ENCODE measurements at regions not wholly inside any gene's neighbourhood (a gene's known extent, or its start where the extent isn't known, plus 50 kb on each side); places are given as distances from the start of the nearest gene placed in this dataset.

- H3K4me3 ChIP-seq (ENCODE audit: low read length in 3 of 3), result no peak overlapping the region
- FAIRE-seq (no peak), DNase-seq (no peak)
- H3K9me3 ChIP-seq (ENCODE audit: control insufficient read depth in 2 of 3, insufficient read depth in 1 of 3, low read length in 3 of 3), result peaks cover 0 to 4% (median 0%) of the 10 kb centered on the region in 3 donors
- H3K4me1 ChIP-seq (ENCODE audit: control insufficient read depth in 2 of 3, insufficient read depth in 2 of 3, low read depth in 1 of 3, low read length in 3 of 3), result no peaks in the 10 kb centered on the region
- no peaks in the 10 kb centered on the region for H3K36me3 ChIP-seq (ENCODE audit: control insufficient read depth in 2 of 3, insufficient read depth in 3 of 3, low read length in 3 of 3)
- H3K27me3 ChIP-seq (ENCODE audit: control insufficient read depth, insufficient read depth, low read length), result no peaks in the 10 kb centered on the region
- TF ChIP-seq CTCF (IDR thresholded peaks at IDR 0.05; ENCODE audit: borderline replicate concordance, extremely low read depth, insufficient read depth), result no peak
- intact Hi-C loops (cut with DNase I), result no loop called here
- H3K9ac ChIP-seq (ENCODE audit: low read length in 3 of 3), result no peak overlapping the region
- H3K27ac ChIP-seq (ENCODE audit: low read depth in 2 of 2, low read length in 2 of 2), result no peak overlapping the region
These were observed 440.8 kb upstream of the PIK3R1 start for GRCh38 chr5:67774786-67775185.

- TF ChIP-seq CTCF (IDR thresholded peaks at IDR 0.05; ENCODE audit: borderline replicate concordance, extremely low read depth, insufficient read depth), result no peak
- Histone ChIP-seq H3K9ac (ENCODE audit: low read length in 3 of 3) (no peak overlapping the region), H3K4me1 (ENCODE audit: control insufficient read depth in 2 of 3, insufficient read depth in 2 of 3, low read depth in 1 of 3, low read length in 3 of 3) (no peaks in the 10 kb centered on the region), H3K9me3 (ENCODE audit: control insufficient read depth in 2 of 3, insufficient read depth in 1 of 3, low read length in 3 of 3) (peaks cover 0 to 4% (median 0%) of the 10 kb centered on the region in 3 donors), H3K27ac (ENCODE audit: low read depth in 2 of 2, low read length in 2 of 2) (no peak overlapping the region), H3K36me3 (ENCODE audit: control insufficient read depth in 2 of 3, insufficient read depth in 3 of 3, low read length in 3 of 3) (no peaks in the 10 kb centered on the region), H3K27me3 (ENCODE audit: control insufficient read depth, insufficient read depth, low read length) (no peaks in the 10 kb centered on the region), H3K4me3 (ENCODE audit: low read length in 3 of 3) (no peak overlapping the region)
- FAIRE-seq (no peak), DNase-seq (no peak)
- intact Hi-C loops (cut with DNase I), result no loop called here
These were observed 441.3 kb upstream of the PIK3R1 start for GRCh38 chr5:67774267-67774552.

GRCh38 chr5:67773411-67774266, 441.9 kb upstream of the PIK3R1 start:
- H3K9me3 ChIP-seq (ENCODE audit: control insufficient read depth in 2 of 3, insufficient read depth in 1 of 3, low read length in 3 of 3), result peaks cover 0 to 4% (median 0%) of the 10 kb centered on the region in 3 donors
- FAIRE-seq (no peak), DNase-seq (no peak)
- H3K36me3 ChIP-seq (ENCODE audit: control insufficient read depth in 2 of 3, insufficient read depth in 3 of 3, low read length in 3 of 3), result no peaks in the 10 kb centered on the region
- no peak for TF ChIP-seq CTCF (IDR thresholded peaks at IDR 0.05; ENCODE audit: borderline replicate concordance, extremely low read depth, insufficient read depth)
- H3K4me1 ChIP-seq (ENCODE audit: control insufficient read depth in 2 of 3, insufficient read depth in 2 of 3, low read depth in 1 of 3, low read length in 3 of 3), result no peaks in the 10 kb centered on the region
- H3K27me3 ChIP-seq (ENCODE audit: control insufficient read depth, insufficient read depth, low read length), result no peaks in the 10 kb centered on the region
- no peak overlapping the region for H3K9ac ChIP-seq (ENCODE audit: low read length in 3 of 3)
- no peak overlapping the region for H3K27ac ChIP-seq (ENCODE audit: low read depth in 2 of 2, low read length in 2 of 2)
- H3K4me3 ChIP-seq (ENCODE audit: low read length in 3 of 3), result no peak overlapping the region
- intact Hi-C loops (cut with DNase I), result no loop called here

- Histone ChIP-seq H3K4me3 (ENCODE audit: low read length in 3 of 3) (no peak overlapping the region), H3K36me3 (ENCODE audit: control insufficient read depth in 2 of 3, insufficient read depth in 3 of 3, low read length in 3 of 3) (no peaks in the 10 kb centered on the region), H3K9me3 (ENCODE audit: control insufficient read depth in 2 of 3, insufficient read depth in 1 of 3, low read length in 3 of 3) (no peaks in the 10 kb centered on the region), H3K9ac (ENCODE audit: low read length in 3 of 3) (no peak overlapping the region), H3K27ac (ENCODE audit: low read depth in 2 of 2, low read length in 2 of 2) (no peak overlapping the region), H3K4me1 (ENCODE audit: control insufficient read depth in 2 of 3, insufficient read depth in 2 of 3, low read depth in 1 of 3, low read length in 3 of 3) (no peaks in the 10 kb centered on the region), H3K27me3 (ENCODE audit: control insufficient read depth, insufficient read depth, low read length) (no peaks in the 10 kb centered on the region)
- no peak for DNase-seq
- intact Hi-C loops (cut with DNase I), result no loop called here
- TF ChIP-seq CTCF (IDR thresholded peaks at IDR 0.05; ENCODE audit: borderline replicate concordance, extremely low read depth, insufficient read depth), result no peak
- FAIRE-seq, result no peak
These were observed 443.8 kb upstream of the PIK3R1 start for GRCh38 chr5:67771791-67772190.

Measured in kidney (tissue), 13 donors.